SK-N-SH treated with all-trans-retinoic acid at 6 μM for 48 hours (cell line): ENCODE measurements at regions not wholly inside any gene's neighbourhood (a gene's known extent, or its start where the extent isn't known, plus 50 kb on each side); places are given as distances from the start of the nearest gene placed in this dataset.

Experiments
- ATAC-seq: fragments of 200-7000 bp; cut with Tn5 transposase; 3 replicates; pipeline ENCODE4 v1.9.1; 2020; ENCODE audit warnings: mild to moderate bottlenecking, moderate library complexity
- ARNTL ChIP-seq: fragments of 450-650 bp; formaldehyde crosslinking; IDR thresholded peaks from 2 replicates; pipeline ENCODE4 v1.5.0; 2020; ENCODE audit warnings: low read depth, mild to moderate bottlenecking, moderate library complexity, borderline replicate concordance
- BACH2 ChIP-seq: fragments of 250-450 bp; sonication (Bioruptor Pico); IDR thresholded peaks from 2 replicates; pipeline ENCODE4 v1.9.0; 2021; ENCODE audit warnings: mild to moderate bottlenecking, borderline replicate concordance
- CREB5 ChIP-seq: fragments of 250-450 bp; sonication (Bioruptor Pico); IDR thresholded peaks from 2 replicates; pipeline ENCODE4 v1.5.1; 2020; ENCODE audit warnings: low read depth, mild to moderate bottlenecking, moderate library complexity
- CSDC2 ChIP-seq: fragments of 250-450 bp; sonication (Bioruptor Pico); IDR thresholded peaks from 2 replicates; pipeline ENCODE4 v1.5.0; 2020; ENCODE audit warnings: mild to moderate bottlenecking, moderate library complexity
- ESRRG ChIP-seq: fragments of 250-450 bp; sonication (Bioruptor Pico); IDR thresholded peaks from 2 replicates; pipeline ENCODE4 v1.6.1; 2021; ENCODE audit warnings: mild to moderate bottlenecking
- GLIS3 ChIP-seq: fragments of 250-450 bp; sonication (Bioruptor Pico); IDR thresholded peaks from 2 replicates; pipeline ENCODE4 v1.5.0; 2020; ENCODE audit warnings: mild to moderate bottlenecking, moderate library complexity
- ISL1 ChIP-seq: fragments of 250-450 bp; sonication (Bioruptor Pico); IDR thresholded peaks from 2 replicates; pipeline ENCODE4 v2.1.2; 2022; ENCODE audit warnings: mild to moderate bottlenecking, moderate library complexity
- PATZ1 ChIP-seq: fragments of 250-450 bp; sonication (Bioruptor Pico); IDR thresholded peaks from 2 replicates; pipeline ENCODE4 v1.8.0; 2020; ENCODE audit warnings: mild to moderate bottlenecking, moderate library complexity, borderline replicate concordance
- PPARA ChIP-seq: fragments of 250-450 bp; sonication (Bioruptor Pico); IDR thresholded peaks from 2 replicates; pipeline ENCODE4 v1.5.0; 2020; ENCODE audit warnings: mild to moderate bottlenecking, borderline replicate concordance
- TCF4 ChIP-seq: fragments of 250-450 bp; sonication (Bioruptor Pico); IDR thresholded peaks from 2 replicates; pipeline ENCODE4 v1.8.0; 2021; ENCODE audit warnings: mild to moderate bottlenecking, moderate library complexity, borderline replicate concordance
- ZC3H10 ChIP-seq: fragments of 250-450 bp; sonication (Bioruptor Pico); IDR thresholded peaks from 2 replicates; pipeline ENCODE4 v1.5.1; 2021; ENCODE audit warnings: mild to moderate bottlenecking, moderate library complexity
- ZFP3 ChIP-seq: fragments of 250-450 bp; sonication (Bioruptor Pico); IDR thresholded peaks from 2 replicates; pipeline ENCODE4 v1.5.0; 2020; ENCODE audit warnings: mild to moderate bottlenecking, moderate library complexity
- ZFP30 ChIP-seq: fragments of 450-650 bp; formaldehyde crosslinking; IDR thresholded peaks from 2 replicates; pipeline ENCODE4 v1.5.0; 2022; ENCODE audit warnings: mild to moderate bottlenecking, moderate library complexity
- ZNF565 ChIP-seq: fragments of 450-650 bp; formaldehyde crosslinking; conservative IDR thresholded peaks from 2 replicates; pipeline ENCODE4 v1.5.0; 2020; ENCODE audit warnings: low read depth, mild to moderate bottlenecking, moderate library complexity
- ZNF70 ChIP-seq: fragments of 450-650 bp; formaldehyde crosslinking; IDR thresholded peaks from 2 replicates; pipeline ENCODE4 v1.5.0; 2020; ENCODE audit warnings: mild to moderate bottlenecking, moderate library complexity
- TF ChIP-seq, protein P1 (sequence below): fragments of 250-450 bp; sonication (Bioruptor Pico); IDR thresholded peaks from 2 replicates; pipeline ENCODE4 v1.5.0; 2020; ENCODE audit warnings: mild to moderate bottlenecking, moderate library complexity

- TF ChIP-seq, protein P1, sequence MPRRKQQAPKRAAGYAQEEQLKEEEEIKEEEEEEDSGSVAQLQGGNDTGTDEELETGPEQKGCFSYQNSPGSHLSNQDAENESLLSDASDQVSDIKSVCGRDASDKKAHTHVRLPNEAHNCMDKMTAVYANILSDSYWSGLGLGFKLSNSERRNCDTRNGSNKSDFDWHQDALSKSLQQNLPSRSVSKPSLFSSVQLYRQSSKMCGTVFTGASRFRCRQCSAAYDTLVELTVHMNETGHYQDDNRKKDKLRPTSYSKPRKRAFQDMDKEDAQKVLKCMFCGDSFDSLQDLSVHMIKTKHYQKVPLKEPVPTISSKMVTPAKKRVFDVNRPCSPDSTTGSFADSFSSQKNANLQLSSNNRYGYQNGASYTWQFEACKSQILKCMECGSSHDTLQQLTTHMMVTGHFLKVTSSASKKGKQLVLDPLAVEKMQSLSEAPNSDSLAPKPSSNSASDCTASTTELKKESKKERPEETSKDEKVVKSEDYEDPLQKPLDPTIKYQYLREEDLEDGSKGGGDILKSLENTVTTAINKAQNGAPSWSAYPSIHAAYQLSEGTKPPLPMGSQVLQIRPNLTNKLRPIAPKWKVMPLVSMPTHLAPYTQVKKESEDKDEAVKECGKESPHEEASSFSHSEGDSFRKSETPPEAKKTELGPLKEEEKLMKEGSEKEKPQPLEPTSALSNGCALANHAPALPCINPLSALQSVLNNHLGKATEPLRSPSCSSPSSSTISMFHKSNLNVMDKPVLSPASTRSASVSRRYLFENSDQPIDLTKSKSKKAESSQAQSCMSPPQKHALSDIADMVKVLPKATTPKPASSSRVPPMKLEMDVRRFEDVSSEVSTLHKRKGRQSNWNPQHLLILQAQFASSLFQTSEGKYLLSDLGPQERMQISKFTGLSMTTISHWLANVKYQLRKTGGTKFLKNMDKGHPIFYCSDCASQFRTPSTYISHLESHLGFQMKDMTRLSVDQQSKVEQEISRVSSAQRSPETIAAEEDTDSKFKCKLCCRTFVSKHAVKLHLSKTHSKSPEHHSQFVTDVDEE (CRISPR knock-in tag): no peak
These were observed 75.0 kb downstream of the ZIC5 start (continued) for GRCh38 chr13:99896369-99897075.

GRCh38 chr13:99895444-99896368 lies 75.9 kb downstream of the ZIC5 start:
- no peak for TF ChIP-seq GLIS3
- ATAC-seq: no peak

GRCh38 chr13:99894840-99895443 lies 76.6 kb downstream of the ZIC5 start:
- no peak for ATAC-seq
- TF ChIP-seq TCF4 (CRISPR knock-in tag): no peak
- no peak for TF ChIP-seq BACH2 (CRISPR knock-in tag)
- no peak for TF ChIP-seq ARNTL (CRISPR knock-in tag)
- TF ChIP-seq, protein P1 (CRISPR knock-in tag): no peak
- no peak for TF ChIP-seq ZNF70 (CRISPR knock-in tag)
- TF ChIP-seq CREB5 (CRISPR knock-in tag): no peak
- no peak for TF ChIP-seq PPARA
- no peak for TF ChIP-seq ZFP30 (CRISPR knock-in tag)
- TF ChIP-seq ESRRG (CRISPR knock-in tag): no peak
- TF ChIP-seq ISL1 (CRISPR knock-in tag): no peak
- TF ChIP-seq ZC3H10 (CRISPR knock-in tag): no peak
- no peak for TF ChIP-seq PATZ1 (CRISPR knock-in tag)
- no peak for TF ChIP-seq CSDC2
- no peak for TF ChIP-seq ZFP3 (CRISPR knock-in tag)
- no peak for TF ChIP-seq ZNF565 (CRISPR knock-in tag)
- TF ChIP-seq, all 23 proteins: peak for 0
